Inflammatory macrophage treated with lipopolysaccharide for 4 hours (primary cell): ENCODE measurements at regions not wholly inside any gene's neighbourhood (a gene's known extent, or its start where the extent isn't known, plus 50 kb on each side); places are given as distances from the start of the nearest gene placed in this dataset.
"Not testable (repeated sequence)": the region's sequence is repeated elsewhere in the genome, so short reads cannot be mapped to it uniquely, and the experiment has no call there.

Experiments
- DNase-seq: peaks from one replicate; pipeline ENCODE4 v3.0.0-alpha.2; 2020

GRCh38 chr14:83023369-83023768, 1489.7 kb upstream of the SEL1L start:
- no peak for DNase-seq

- DNase-seq: no peak
These were observed 1507.6 kb upstream of the SEL1L start for GRCh38 chr14:83041224-83041623.

- no peak for DNase-seq
These were observed 1509.2 kb upstream of the SEL1L start for GRCh38 chr14:83042858-83043257.

- no peak for DNase-seq
These were observed 1510.3 kb upstream of the SEL1L start for GRCh38 chr14:83044001-83044400.

- DNase-seq: no peak
These were observed 1513.6 kb upstream of the SEL1L start for GRCh38 chr14:83047059-83047830.

- DNase-seq: no peak
These were observed 1519.5 kb upstream of the SEL1L start for GRCh38 chr14:83053022-83053710.

- DNase-seq: no peak
These were observed 1524.4 kb upstream of the SEL1L start for GRCh38 chr14:83058068-83058467.

GRCh38 chr14:83071888-83072501, 1538.3 kb upstream of the SEL1L start:
- DNase-seq: peak; percentile 40

GRCh38 chr14:83085136-83085535, 1551.5 kb upstream of the SEL1L start:
- no peak for DNase-seq

GRCh38 chr14:83085725-83086124, 1552.1 kb upstream of the SEL1L start:
- DNase-seq: no peak

- not testable (repeated sequence) for DNase-seq
These were observed 1558.6 kb upstream of the SEL1L start for GRCh38 chr14:83091991-83092956.

GRCh38 chr14:83096092-83096491, 1562.4 kb upstream of the SEL1L start:
- no peak for DNase-seq

GRCh38 chr14:83101846-83102245, 1568.2 kb upstream of the SEL1L start:
- DNase-seq: no peak

GRCh38 chr14:83118029-83118428, 1584.4 kb upstream of the SEL1L start:
- no peak for DNase-seq

- DNase-seq: no peak
These were observed 1586.5 kb upstream of the SEL1L start for GRCh38 chr14:83120187-83120586.

GRCh38 chr14:83126076-83126475, 1592.4 kb upstream of the SEL1L start:
- no peak for DNase-seq

- DNase-seq: no peak
These were observed 1595.1 kb upstream of the SEL1L start for GRCh38 chr14:83128783-83129182.

- no peak for DNase-seq
These were observed 1595.8 kb upstream of the SEL1L start for GRCh38 chr14:83129496-83129895.

- DNase-seq: peak; percentile 48
These were observed 1600.5 kb upstream of the SEL1L start for GRCh38 chr14:83133981-83134645.

- DNase-seq: no peak
These were observed 1607.1 kb upstream of the SEL1L start for GRCh38 chr14:83140756-83141155.

- no peak for DNase-seq
These were observed 1613.4 kb upstream of the SEL1L start for GRCh38 chr14:83147006-83147405.

- no peak for DNase-seq
These were observed 1617.9 kb upstream of the SEL1L start for GRCh38 chr14:83151571-83151970.
